Hippocampal formation (tissue), 2 donors: ENCODE measurements at regions not wholly inside any gene's neighbourhood (a gene's known extent, or its start where the extent isn't known, plus 50 kb on each side); places are given as distances from the start of the nearest gene placed in this dataset.

Experiments used
- DNase-seq, 2 donors: peaks; one replicate each; lab custom pipeline; 2025; lab: John Stamatoyannopoulos, UW

GRCh38 chr7:386385-386784 is 96.4 kb downstream of the FOXL3 start:
- no peak for DNase-seq

- no peak for DNase-seq
Observed at GRCh38 chr7:387132-388022, 97.4 kb downstream of the FOXL3 start.

- no peak for DNase-seq
Observed at GRCh38 chr7:388023-388960, 98.3 kb downstream of the FOXL3 start.

- no peak for DNase-seq
Observed at GRCh38 chr7:388961-389701, 99.2 kb downstream of the FOXL3 start.

GRCh38 chr7:389911-390601 is 100.1 kb downstream of the FOXL3 start:
- no peak for DNase-seq

- no peak for DNase-seq
Observed at GRCh38 chr7:390761-391410, 100.9 kb downstream of the FOXL3 start.

GRCh38 chr7:391411-391951 is 101.5 kb downstream of the FOXL3 start:
- no peak for DNase-seq

- DNase-seq = no peak
Observed at GRCh38 chr7:391961-392524, 102.1 kb downstream of the FOXL3 start.

- DNase-seq = no peak
Observed at GRCh38 chr7:392822-393221, 102.9 kb downstream of the FOXL3 start.

- no peak for DNase-seq
Observed at GRCh38 chr7:395643-396042, 105.7 kb downstream of the FOXL3 start.

- no peak for DNase-seq
Observed at GRCh38 chr7:398888-399287, 108.9 kb downstream of the FOXL3 start.

- no peak for DNase-seq
Observed at GRCh38 chr7:400901-401485, 111.0 kb downstream of the FOXL3 start.

GRCh38 chr7:401495-401894 is 111.5 kb downstream of the FOXL3 start:
- DNase-seq = no peak

GRCh38 chr7:404812-405488 is 114.7 kb downstream of the PDGFA start:
- no peak for DNase-seq

GRCh38 chr7:405489-406211 is 114.0 kb downstream of the PDGFA start:
- no peak for DNase-seq

- DNase-seq = no peak
Observed at GRCh38 chr7:407721-408539, 111.7 kb downstream of the PDGFA start.

GRCh38 chr7:408751-409311 is 110.8 kb downstream of the PDGFA start:
- DNase-seq = no peak
